DMS53 (cell line): ENCODE measurements at regions not wholly inside any gene's neighbourhood (a gene's known extent, or its start where the extent isn't known, plus 50 kb on each side); places are given as distances from the start of the nearest gene placed in this dataset.
A peak's percentile ranks its signal among the peaks of the same experiment; 100 is the strongest.
"Not testable (repeated sequence)": the region's sequence is repeated elsewhere in the genome, so short reads cannot be mapped to it uniquely, and the experiment has no call there.

Source experiments
- DNase-seq: peaks from one replicate; lab custom pipeline; 2025; lab: John Stamatoyannopoulos, UW

DNA sequence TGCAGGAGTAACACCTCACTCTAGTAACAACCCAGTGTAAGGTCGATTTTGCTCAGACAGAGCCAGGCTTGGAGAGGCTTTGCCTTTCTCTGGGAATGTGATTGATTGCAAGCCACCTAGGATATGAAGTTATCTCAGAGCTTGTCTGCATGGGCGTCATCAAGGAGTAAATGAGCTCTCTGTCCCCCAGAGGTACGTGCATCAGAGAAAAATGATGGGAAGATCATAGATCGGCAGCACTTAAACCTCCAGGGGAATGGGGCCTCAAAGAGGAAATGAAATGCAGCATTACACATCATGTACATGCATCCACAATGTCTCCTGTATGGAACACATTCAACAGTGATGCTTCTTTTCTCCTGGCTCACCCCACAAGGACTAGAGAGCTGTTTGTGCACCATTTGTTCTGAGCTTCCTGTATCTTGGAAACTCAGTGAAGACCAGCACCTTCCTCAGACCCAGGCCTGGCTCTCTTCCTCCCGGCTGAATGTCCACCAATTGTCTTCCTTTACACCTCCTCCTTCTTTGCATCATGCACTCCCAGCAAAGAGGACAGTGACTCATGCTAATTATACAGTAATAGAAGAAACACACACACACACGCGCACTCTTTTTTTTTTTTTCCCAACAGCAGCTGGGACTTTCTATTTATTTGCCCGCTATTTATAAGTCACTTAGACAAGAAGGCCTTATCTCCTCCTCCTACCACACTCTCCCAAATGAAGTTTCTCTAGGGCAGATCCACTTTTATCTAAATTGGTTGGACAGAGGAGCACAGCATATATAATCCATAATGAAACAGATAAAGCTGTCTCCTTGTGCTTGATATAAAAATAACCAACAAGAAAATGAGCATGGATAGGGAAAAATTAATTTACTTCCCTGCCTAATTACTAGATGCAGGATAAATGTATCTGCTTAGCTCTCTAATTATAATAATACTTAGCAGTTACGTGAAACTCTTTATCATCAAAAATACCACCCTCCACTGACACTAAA lies 990.7 kb downstream of the CCSER2 start:
- DNase-seq = peak; percentile 95

DNA sequence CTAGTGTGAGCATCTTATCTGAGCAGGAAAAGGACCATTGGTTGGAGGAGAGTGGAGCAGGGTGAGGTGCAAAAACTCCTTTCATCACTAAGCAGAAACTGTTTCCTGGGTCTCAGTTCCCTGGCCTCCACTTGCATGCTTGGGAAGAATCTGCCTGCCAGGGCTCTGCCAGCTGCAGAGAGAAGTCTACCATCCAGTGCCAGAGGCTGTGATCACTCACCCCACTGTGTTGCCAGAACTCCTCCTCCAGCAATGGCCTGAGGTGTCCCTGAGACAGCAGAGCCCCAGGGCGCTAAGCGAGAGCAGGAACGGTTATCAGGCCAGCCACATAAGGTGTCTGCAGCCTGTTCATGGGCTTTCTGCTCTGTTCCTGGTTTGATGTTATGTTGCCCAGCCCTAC lies 991.4 kb downstream of the CCSER2 start:
- peak; percentile 40 for DNase-seq

DNA sequence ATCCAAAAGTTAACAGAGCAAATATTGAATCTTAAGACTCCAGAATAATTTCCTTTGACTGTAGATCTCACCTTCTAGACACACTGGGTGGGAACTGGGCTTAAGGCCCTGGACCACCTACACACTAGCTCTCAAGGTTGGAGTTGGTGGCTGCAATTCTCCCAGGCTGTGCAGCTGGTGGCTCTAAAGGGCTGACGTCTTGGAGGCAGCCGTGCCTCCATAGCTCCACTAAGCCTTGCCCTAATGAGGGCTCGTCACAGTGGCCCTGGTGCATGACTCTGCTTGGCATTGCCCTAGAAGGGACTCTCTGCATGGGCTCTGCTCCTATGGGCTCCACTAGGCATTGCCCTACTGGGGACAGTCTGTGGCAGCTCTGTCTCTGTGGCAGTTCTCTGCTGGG lies 1005.2 kb downstream of the CCSER2 start:
- DNase-seq = no peak

DNA sequence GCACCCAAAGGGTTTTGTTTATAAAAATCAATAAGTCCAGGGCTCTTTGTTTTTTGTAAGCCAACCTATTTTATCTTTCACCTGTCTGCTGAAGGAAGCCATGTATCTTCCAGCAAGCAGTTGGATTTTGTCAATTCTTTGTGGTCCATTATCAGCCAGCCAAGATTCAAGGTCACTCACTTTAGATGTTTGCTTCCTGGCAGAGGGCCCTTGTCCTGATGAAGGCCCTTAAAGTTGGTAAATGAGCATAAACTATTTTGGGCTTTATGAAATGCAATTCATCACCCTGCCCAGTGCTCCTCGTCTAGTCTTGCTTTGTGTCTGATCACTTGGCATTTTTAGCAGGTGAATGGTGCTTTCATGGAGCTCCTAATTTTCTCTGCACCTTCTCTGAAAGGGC lies 1004.2 kb downstream of the GRID1 start:
- DNase-seq = no peak

DNA sequence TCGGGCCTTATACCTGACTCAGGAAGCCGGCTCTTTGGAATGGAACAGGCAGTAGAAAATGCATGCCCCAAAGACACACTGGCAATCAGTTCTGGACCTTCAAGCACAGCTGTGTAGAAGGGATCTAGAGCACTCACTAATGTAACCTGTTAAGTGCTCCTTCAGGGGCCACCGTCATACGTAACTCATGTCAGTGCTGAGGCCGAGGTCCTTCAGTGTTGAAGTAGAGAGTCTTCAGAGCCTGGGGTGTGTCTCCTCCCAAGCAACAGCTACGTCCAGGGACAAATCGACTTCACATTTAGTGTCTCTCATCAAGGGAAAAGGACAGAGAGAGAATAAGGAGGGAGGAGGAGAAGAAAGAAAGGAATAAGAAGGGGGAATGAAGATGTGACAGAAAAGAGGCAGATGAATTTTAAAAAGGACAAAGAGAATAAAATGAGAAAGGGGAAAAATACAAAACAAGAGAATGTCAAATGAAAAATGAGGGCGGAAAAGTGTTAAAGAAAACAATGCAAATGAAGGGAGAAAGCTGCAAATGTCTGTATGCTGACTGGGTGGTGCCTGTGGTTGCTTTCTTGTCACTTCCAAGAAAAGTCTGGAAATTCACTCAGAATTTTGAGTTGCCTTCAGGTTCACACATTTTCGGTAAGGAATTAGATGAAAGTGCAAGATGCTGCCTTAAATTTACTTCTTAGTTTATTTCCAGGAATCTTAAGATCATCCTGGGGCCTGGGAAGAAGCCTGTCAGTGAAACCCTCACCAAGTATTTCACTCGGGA lies 989.4 kb downstream of the GRID1 start:
- no peak for DNase-seq

DNA sequence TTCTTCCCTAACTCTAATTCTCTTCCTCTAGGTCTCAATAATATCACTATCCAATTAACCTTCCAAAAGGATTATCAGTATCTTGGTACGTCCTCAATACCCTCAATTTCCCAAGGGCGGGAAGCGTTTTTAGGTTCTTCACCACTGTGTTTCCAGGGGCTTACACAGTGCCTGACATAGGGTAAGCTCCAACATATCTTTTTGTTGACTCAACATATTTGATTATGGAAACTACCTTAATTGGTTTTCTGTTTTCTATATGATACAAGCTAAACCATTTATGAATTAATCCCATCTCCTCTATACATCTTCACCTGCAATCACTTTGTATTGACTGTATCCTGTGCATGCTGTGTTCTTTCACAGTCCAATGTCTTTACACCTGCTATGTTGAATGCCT lies 987.3 kb downstream of the GRID1 start:
- no peak for DNase-seq

DNA sequence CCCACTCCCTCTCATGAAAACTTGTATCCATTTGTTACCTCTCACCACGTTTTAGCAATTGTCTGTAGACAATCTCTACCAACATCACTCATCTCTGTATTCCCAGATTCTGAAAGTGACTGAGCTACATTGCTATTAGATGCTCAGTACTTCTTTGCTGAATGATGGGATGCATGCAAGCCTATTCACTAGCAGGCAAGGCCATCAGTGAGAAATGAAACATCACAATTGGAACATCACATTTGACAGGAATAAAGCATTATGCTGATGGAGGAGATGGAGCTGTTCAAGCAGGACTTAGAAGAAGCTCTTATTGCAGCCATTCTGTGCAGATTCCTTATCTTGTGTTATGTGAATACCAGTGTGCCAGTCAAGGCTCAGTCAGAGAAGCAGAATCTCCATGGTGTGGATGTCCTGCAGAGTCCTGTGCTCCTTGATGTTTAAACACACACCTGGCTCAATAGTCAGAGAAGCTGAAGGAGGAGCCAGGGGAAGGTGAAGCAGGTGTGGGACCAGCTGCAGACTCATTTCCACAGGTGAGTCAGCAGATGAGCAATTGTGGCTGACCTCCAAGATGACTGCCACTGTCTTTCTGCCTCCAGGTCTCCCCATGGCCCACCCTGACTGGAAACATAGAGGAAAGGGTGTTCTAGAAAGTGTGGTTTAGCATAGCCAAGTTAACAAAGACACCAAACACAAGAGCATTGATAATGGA lies 965.5 kb downstream of the GRID1 start:
- DNase-seq = peak; percentile 91

DNA sequence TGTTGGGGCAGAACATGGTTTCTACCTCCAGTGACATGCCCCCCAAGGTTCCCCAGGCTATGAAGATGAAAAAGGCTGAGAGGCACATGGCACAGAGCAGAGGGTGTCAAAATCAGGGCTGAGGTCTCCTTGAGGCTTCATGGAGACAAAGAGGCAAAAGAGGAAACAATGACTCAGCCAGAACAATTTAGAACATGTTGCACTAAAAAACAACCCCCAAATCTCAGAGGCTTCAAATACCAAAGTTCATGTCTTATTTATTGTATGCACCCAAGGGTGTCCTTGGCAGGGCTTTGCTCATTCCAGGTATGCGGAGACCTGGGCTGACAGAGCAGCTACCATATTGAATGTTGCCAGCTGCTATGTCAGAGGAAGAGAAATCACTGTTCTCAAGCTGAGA lies 964.1 kb downstream of the GRID1 start:
- DNase-seq = no peak

DNA sequence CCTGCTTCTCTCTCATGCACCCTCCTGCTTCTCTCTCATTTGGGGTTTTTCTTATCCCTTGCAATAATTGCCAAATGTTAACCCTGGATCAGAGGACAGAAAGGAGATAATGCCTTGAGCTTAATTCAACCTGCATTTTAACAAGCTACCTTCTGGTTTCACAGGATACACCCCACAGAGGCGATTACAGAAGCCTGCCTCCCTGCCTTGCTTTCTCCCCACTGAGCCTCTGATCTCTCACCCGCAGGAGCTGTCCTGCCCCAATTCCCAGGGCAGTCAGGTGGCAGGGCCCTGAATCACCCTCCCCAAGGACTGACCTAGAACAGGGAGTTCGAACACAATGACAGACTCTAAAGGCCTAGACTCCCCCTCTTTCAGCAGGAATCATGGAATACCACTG lies 959.5 kb downstream of the GRID1 start:
- no peak for DNase-seq

DNA sequence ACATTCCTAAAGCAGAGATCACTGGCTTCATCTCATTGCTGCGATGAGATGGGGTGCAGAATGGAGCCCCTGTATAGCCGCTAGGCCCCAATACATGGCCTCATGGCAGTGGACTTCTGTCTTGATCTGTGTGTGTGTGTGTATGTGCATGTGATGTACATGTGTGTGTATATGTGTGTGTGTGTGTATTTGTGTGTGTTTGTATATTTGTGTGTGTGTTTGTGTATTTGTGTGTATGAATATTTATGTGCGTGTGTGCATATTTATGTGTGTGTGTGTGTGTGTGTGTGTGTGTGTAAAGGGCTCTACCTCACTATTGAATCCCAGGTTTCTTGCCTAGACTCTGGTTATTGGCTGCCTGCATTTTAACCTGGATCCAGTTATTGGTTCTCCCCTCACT lies 958.2 kb downstream of the GRID1 start:
- DNase-seq = no peak

DNA sequence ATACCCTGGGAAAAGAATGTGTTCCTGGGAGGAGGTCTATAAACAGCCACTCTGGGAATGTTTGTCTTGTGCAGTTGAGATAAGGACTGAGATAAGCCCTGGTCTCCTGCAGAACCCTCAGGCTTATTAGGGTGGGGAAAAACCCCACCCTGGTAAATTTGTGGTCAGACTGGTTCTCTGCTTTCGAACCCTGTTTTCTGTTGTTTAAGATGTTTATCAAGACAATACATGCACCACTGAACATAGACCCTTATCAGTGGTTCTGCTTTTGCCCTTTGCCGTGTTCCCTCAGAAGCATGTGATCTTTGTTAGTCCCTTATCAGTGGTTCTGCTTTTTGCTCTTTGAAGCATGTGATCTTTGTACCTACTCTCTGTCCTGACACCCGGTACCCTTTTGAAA lies 956.0 kb downstream of the GRID1 start:
- DNase-seq = not testable (repeated sequence)

DNA sequence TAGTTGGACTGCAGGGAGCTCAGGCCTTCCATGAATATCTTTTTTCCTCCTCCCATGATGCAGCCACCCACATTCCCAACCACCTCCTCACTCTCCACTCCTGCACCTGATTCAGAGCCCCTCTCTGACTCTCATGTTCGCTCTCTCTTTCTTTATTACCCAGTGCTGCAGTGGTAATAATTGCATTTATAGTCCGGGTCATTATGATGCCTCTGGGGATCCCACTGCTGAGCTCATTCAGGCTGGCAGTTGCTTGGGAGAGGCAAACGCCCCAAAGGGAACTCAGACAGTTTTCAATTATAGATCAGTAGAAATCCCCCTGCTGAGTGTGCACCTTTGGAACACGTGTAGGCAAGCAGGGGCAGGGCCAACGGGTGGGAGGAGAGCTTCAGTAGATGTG lies 953.0 kb downstream of the GRID1 start:
- DNase-seq = no peak

DNA sequence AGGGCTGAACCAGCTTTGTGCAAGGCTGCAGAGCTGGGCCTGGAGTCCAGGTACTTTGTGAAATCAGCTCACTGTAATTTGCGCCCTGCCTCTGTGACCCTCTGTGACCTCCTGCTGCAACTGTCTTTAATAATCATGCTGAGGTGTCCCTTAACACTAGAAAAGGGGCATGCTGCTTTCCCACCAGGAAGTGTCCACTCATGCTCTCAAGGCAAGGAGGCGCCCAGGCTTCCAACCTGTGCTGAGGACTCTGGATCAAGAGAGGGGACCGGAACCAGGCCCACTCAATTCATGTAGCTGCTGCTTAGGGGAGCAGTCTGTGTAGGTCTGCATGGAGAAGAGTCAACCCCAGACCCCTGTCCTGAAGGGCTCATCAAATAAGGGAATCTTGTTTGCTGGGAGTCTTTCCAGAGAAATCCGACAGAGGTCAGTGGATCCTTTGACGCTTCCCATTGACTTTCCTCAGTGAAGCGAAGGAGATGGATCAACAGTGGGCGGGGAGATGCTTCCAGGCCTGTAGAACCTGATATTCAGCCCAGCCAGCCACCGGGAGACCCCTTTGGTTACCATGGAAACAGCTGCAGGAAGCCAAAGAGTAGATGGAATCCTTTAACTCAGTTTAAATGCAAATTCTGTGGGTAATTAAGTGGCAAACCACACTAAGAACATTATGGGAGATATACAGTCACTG lies 945.9 kb downstream of the GRID1 start:
- peak; percentile 17 for DNase-seq

DNA sequence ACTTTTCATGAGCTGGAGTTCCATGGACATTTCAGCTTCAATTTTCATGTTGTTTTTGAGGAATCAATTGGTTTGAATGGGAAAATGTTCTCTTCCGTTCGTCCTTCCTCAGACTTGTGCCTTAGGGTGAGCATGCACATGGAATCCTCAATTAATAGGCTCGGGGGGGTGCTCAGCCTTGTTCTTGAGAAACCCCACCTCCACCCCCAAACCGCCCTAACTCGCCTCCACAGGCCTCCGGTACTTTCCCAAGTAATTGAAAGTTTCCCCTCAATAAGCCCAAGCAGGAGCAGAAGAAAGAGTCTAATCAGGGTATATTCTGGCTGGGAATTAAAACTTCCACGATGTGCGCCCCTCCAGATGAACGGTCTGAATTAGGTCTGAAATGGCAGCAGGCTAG lies 945.2 kb downstream of the GRID1 start:
- DNase-seq = no peak

DNA sequence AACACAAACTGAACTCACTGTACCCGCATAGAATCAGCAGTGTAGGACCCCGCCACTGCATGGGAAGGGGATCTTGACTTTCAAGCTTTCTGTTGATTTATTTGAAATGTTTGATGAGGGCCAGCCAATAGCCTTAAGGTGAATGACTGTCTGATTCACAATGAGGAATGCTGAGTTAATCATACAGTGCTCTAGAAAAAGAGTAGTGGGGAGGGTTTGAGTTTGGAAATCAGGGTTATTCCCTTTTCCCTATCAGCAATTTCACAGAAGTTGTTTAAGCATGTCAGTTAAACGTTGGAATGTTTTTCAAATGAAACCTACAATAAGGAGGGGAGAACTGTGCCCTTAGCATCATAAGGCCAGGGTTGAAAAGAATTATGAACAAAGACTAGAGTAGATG lies 937.5 kb downstream of the GRID1 start:
- no peak for DNase-seq

DNA sequence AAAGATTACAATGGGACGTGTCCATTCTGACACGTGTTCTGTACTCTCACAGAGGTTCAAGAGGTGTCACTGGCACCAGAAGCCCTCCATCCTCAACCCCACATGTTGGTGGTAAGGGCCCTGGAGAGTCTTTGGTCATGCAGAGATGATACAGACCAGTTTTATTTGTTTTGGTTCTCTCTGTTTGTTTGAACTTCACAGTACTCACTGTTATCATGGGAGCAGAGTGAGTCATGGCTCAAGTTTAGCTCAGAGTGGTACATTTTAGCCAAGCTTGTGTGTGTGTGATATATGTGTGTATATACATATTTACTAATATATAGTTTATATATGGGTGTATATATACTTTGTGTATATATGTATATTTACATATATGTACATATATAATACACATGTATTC lies 935.6 kb downstream of the GRID1 start:
- DNase-seq = peak; percentile 90

DNA sequence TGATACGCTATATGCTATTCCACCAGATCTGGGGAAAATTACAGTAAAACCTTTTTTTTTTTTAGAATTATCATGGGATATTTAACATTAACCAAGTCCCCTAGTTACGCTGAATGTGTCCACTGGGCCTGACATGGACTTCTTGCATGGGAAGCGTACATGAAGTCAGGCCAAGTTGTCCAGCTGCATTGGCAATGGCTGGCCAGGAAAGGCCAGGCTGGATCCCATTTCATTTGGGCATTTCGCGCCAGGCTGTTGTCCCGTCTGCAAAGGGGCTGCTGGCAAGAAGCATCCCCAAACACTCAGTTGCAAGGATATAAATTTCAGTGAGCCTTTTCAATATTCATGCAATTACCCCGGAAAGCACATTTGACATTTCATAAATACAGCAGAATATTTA lies 933.3 kb downstream of the GRID1 start:
- no peak for DNase-seq

DNA sequence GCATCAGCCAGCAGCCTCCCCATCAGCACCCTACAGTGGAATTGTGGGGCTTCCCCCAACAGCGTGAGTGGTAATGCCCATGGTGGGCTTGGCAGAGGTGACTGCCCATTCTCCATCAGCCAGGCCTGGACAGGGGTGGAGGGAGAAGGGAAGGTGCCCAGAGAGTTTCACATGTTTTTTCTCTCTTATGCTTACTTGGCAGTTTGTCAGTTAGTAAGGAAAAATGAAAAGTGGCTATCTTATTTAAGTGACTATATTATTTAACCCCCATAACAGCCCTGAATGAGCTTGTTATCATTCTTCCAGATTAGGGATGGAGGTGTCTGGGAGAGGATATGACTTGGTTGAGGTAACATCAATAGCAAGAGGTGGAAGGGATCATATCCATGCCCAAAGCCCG lies 921.7 kb downstream of the GRID1 start:
- DNase-seq = no peak

DNA sequence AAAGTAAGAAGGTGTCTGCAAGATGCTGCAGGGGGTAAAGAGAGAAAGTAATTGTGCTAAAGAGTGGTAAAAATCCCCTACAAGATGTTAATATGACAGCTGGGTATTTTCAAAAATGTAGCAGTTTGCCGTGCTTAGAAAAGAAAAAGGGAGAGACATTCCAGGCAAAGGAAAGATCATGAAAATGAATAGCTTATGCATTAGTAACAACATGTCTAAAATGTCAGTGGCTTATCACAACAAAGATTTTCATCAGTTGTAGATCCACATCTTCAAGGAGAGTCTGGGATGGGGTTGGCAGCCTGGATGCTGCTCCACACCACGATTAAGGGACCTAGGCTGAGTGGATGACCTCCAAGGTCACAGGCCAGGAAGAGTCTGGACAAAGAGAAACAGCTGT lies 920.9 kb downstream of the GRID1 start:
- no peak for DNase-seq

DNA sequence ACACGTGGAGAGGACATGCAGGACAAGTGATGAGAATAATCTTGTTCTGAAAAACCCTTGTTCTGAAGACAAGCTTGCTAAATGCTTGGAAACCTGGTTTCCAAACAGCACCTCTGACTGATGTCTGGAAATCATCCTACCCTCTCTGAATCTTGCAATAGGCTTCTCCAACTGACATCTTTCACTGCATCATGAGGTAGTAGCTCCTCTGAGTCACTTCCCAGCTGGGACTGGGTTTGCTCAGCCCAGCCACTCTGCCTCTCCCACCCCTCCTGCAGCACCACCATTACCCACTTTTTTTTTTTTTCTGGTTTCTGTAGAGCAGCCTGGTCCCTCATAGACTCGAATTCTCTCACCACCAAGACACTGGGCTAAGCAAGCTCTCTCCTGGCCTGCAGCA lies 919.8 kb downstream of the GRID1 start:
- DNase-seq = no peak

DNA sequence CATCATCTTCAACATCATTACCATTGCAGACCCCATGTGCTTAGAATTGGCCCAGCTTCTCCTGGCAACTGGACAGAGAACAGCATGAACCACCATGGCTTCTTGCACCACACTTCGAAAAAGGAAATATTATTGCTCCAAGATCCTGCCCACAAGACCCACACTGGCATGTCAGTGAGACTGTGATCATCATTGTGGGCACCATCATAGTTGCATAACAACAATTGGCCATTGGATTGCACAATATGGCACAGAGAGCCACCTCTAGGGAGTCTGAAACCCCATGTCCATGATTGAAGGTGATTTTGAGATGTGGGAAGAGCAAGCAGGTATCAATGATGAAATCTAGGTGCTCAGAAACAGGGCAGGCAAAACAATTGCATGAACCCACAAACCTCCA lies 918.9 kb downstream of the GRID1 start:
- no peak for DNase-seq

DNA sequence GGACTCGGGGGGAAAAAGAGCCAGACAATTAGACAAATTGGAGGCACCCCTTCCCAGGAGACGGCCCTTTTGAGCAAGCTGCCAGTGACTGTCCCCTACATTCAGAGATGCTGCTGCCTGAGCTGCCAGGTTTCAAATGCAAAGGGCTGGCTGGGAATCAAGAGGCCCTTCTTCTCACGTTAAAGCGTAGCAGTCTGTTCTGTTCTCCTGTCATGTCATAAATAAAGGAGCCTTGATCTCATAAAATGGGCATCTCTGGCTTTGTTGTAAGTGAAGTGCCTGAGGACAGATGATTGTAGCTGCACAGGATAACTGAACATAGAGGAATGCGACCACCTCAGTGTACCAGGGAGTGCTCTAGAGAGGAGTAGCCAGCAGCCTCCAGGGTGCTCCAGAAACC lies 917.9 kb downstream of the GRID1 start:
- no peak for DNase-seq
